ENCODE measurements at regions not wholly inside any gene's neighbourhood (a gene's known extent, or its start where the extent isn't known, plus 50 kb on each side); places are given as distances from the start of the nearest gene placed in this dataset.
"Not testable (repeated sequence)": the region's sequence is repeated elsewhere in the genome, so short reads cannot be mapped to it uniquely, and the experiment has no call there.

- H3K27ac ChIP-seq (ENCODE audit: low read depth, low read length); DNase-seq; H3K4me3 ChIP-seq (ENCODE audit: low read length in 2 of 2); H3K36me3 ChIP-seq (ENCODE audit: insufficient read depth, low read length); H3K4me1 Mint-ChIP-seq; H3K27me3 ChIP-seq (ENCODE audit: insufficient read depth, low read length); H3K9me3 ChIP-seq (ENCODE audit: control insufficient read depth in 1 of 2, low read length in 2 of 2); H3K36me3 Mint-ChIP-seq; intact Hi-C loops (cut with micrococcal nuclease); H3K4me1 ChIP-seq (ENCODE audit: insufficient read depth, low read length); H3K4me3 Mint-ChIP-seq; H3K27ac Mint-ChIP-seq; POLR2A ChIA-PET (ENCODE audit: partially characterized antibody); H3K27me3 Mint-ChIP-seq; H3K9me3 Mint-ChIP-seq; CTCF ChIA-PET (ENCODE audit: partially characterized antibody): not testable (repeated sequence)
These were observed 1278.1 kb downstream of the SUCLG1 start for GRCh38 chr2:83180862-83181530.

GRCh38 chr2:83176539-83176938 is 1282.5 kb downstream of the SUCLG1 start:
- no peak overlapping the region for H3K27ac ChIP-seq (ENCODE audit: low read depth, low read length)
- no peaks in the 10 kb centered on the region for H3K9me3 ChIP-seq (ENCODE audit: control insufficient read depth in 1 of 2, low read length in 2 of 2)
- H3K27me3 ChIP-seq (ENCODE audit: insufficient read depth, low read length), result no peaks in the 10 kb centered on the region
- no peak overlapping the region for H3K27ac Mint-ChIP-seq
- no peaks in the 10 kb centered on the region for H3K36me3 ChIP-seq (ENCODE audit: insufficient read depth, low read length)
- H3K4me3 Mint-ChIP-seq, result no peak overlapping the region
- H3K4me1 Mint-ChIP-seq, result no peaks in the 10 kb centered on the region
- CTCF ChIA-PET (ENCODE audit: partially characterized antibody), result no interaction called here
- no peak overlapping the region for H3K4me3 ChIP-seq (ENCODE audit: low read length in 2 of 2)
- H3K9me3 Mint-ChIP-seq, result peaks cover 0 to 5% (median under 1%) of the 10 kb centered on the region in 8 donors
- no peak for DNase-seq
- H3K36me3 Mint-ChIP-seq, result no peaks in the 10 kb centered on the region
- H3K4me1 ChIP-seq (ENCODE audit: insufficient read depth, low read length), result no peaks in the 10 kb centered on the region
- POLR2A ChIA-PET (ENCODE audit: partially characterized antibody), result no interaction called here
- no peaks in the 10 kb centered on the region for H3K27me3 Mint-ChIP-seq
- intact Hi-C loops (cut with micrococcal nuclease), result no loop called here

- Mint-ChIP-seq H3K36me3 (no peaks in the 10 kb centered on the region), H3K27me3 (no peaks in the 10 kb centered on the region), H3K9me3 (peaks cover 0 to 9% (median 0%) of the 10 kb centered on the region in 8 donors), H3K27ac (no peak overlapping the region), H3K4me1 (no peaks in the 10 kb centered on the region), H3K4me3 (no peak overlapping the region)
- Histone ChIP-seq H3K9me3 (ENCODE audit: control insufficient read depth in 1 of 2, low read length in 2 of 2) (no peaks in the 10 kb centered on the region), H3K4me3 (ENCODE audit: low read length in 2 of 2) (no peak overlapping the region), H3K36me3 (ENCODE audit: insufficient read depth, low read length) (no peaks in the 10 kb centered on the region), H3K27ac (ENCODE audit: low read depth, low read length) (no peak overlapping the region), H3K27me3 (ENCODE audit: insufficient read depth, low read length) (no peaks in the 10 kb centered on the region), H3K4me1 (ENCODE audit: insufficient read depth, low read length) (no peaks in the 10 kb centered on the region)
- no peak for DNase-seq
- intact Hi-C loops (cut with micrococcal nuclease), result no loop called here
- CTCF ChIA-PET (ENCODE audit: partially characterized antibody), result no interaction called here
- POLR2A ChIA-PET (ENCODE audit: partially characterized antibody), result no interaction called here
These were observed 1286.2 kb downstream of the SUCLG1 start for GRCh38 chr2:83172841-83173240.

GRCh38 chr2:83168377-83168776 is 1290.7 kb downstream of the SUCLG1 start:
- H3K27me3 Mint-ChIP-seq, result no peaks in the 10 kb centered on the region
- intact Hi-C loops (cut with micrococcal nuclease), result no loop called here
- H3K36me3 Mint-ChIP-seq, result no peaks in the 10 kb centered on the region
- Histone ChIP-seq H3K4me3 (ENCODE audit: low read length in 2 of 2) (no peak overlapping the region), H3K4me1 (ENCODE audit: insufficient read depth, low read length) (no peaks in the 10 kb centered on the region), H3K27ac (ENCODE audit: low read depth, low read length) (no peak overlapping the region), H3K9me3 (ENCODE audit: control insufficient read depth in 1 of 2, low read length in 2 of 2) (no peaks in the 10 kb centered on the region), H3K27me3 (ENCODE audit: insufficient read depth, low read length) (no peaks in the 10 kb centered on the region), H3K36me3 (ENCODE audit: insufficient read depth, low read length) (no peaks in the 10 kb centered on the region)
- DNase-seq, result no peak
- CTCF ChIA-PET (ENCODE audit: partially characterized antibody), result no interaction called here
- no peak overlapping the region for H3K4me3 Mint-ChIP-seq
- H3K9me3 Mint-ChIP-seq, result peaks cover 0 to 12% (median 0%) of the 10 kb centered on the region in 8 donors
- POLR2A ChIA-PET (ENCODE audit: partially characterized antibody), result no interaction called here
- no peaks in the 10 kb centered on the region for H3K4me1 Mint-ChIP-seq
- no peak overlapping the region for H3K27ac Mint-ChIP-seq

GRCh38 chr2:83162421-83162820 is 1296.7 kb downstream of the SUCLG1 start:
- intact Hi-C loops (cut with micrococcal nuclease), result no loop called here
- Mint-ChIP-seq H3K4me1 (no peaks in the 10 kb centered on the region), H3K36me3 (no peaks in the 10 kb centered on the region), H3K27me3 (no peaks in the 10 kb centered on the region), H3K4me3 (no peak overlapping the region), H3K9me3 (peaks cover 0 to 14% (median 6%) of the 10 kb centered on the region in 8 donors), H3K27ac (no peak overlapping the region)
- Histone ChIP-seq H3K9me3 (ENCODE audit: control insufficient read depth in 1 of 2, low read length in 2 of 2) (no peaks in the 10 kb centered on the region), H3K27me3 (ENCODE audit: insufficient read depth, low read length) (no peaks in the 10 kb centered on the region), H3K27ac (ENCODE audit: low read depth, low read length) (no peak overlapping the region), H3K4me1 (ENCODE audit: insufficient read depth, low read length) (no peaks in the 10 kb centered on the region), H3K4me3 (ENCODE audit: low read length in 2 of 2) (no peak overlapping the region), H3K36me3 (ENCODE audit: insufficient read depth, low read length) (no peaks in the 10 kb centered on the region)
- CTCF ChIA-PET (ENCODE audit: partially characterized antibody), result no interaction called here
- no peak for DNase-seq
- POLR2A ChIA-PET (ENCODE audit: partially characterized antibody), result no interaction called here

- H3K36me3 ChIP-seq (ENCODE audit: insufficient read depth, low read length), result no peaks in the 10 kb centered on the region
- ChIA-PET POLR2A (ENCODE audit: partially characterized antibody) (no interaction called here), CTCF (ENCODE audit: partially characterized antibody) (no interaction called here)
- intact Hi-C loops (cut with micrococcal nuclease), result no loop called here
- Mint-ChIP-seq H3K27me3 (no peaks in the 10 kb centered on the region), H3K36me3 (no peaks in the 10 kb centered on the region), H3K4me1 (no peaks in the 10 kb centered on the region), H3K9me3 (peaks cover 2 to 23% (median 9%) of the 10 kb centered on the region in 8 donors), H3K27ac (no peak overlapping the region), H3K4me3 (no peak overlapping the region)
- no peak for DNase-seq
- peaks cover 0 to 2% of the 10 kb centered on the region in 2 donors for H3K9me3 ChIP-seq (ENCODE audit: control insufficient read depth in 1 of 2, low read length in 2 of 2)
- no peak overlapping the region for H3K4me3 ChIP-seq (ENCODE audit: low read length in 2 of 2)
- no peaks in the 10 kb centered on the region for H3K27me3 ChIP-seq (ENCODE audit: insufficient read depth, low read length)
- H3K27ac ChIP-seq (ENCODE audit: low read depth, low read length), result no peak overlapping the region
- no peaks in the 10 kb centered on the region for H3K4me1 ChIP-seq (ENCODE audit: insufficient read depth, low read length)
These were observed 1298.5 kb downstream of the SUCLG1 start for GRCh38 chr2:83160571-83160970.

GRCh38 chr2:83155826-83156225 is 1303.3 kb downstream of the SUCLG1 start:
- H3K4me1 ChIP-seq (ENCODE audit: insufficient read depth, low read length), result no peaks in the 10 kb centered on the region
- no peaks in the 10 kb centered on the region for H3K27me3 ChIP-seq (ENCODE audit: insufficient read depth, low read length)
- peaks cover 0 to 5% of the 10 kb centered on the region in 2 donors for H3K9me3 ChIP-seq (ENCODE audit: control insufficient read depth in 1 of 2, low read length in 2 of 2)
- no peak overlapping the region for H3K27ac Mint-ChIP-seq
- no peak for DNase-seq
- H3K9me3 Mint-ChIP-seq, result peaks cover 2 to 17% (median 8%) of the 10 kb centered on the region in 8 donors
- no peak overlapping the region for H3K27ac ChIP-seq (ENCODE audit: low read depth, low read length)
- no peaks in the 10 kb centered on the region for H3K27me3 Mint-ChIP-seq
- intact Hi-C loops (cut with micrococcal nuclease), result no loop called here
- no peaks in the 10 kb centered on the region for H3K36me3 ChIP-seq (ENCODE audit: insufficient read depth, low read length)
- CTCF ChIA-PET (ENCODE audit: partially characterized antibody), result no interaction called here
- POLR2A ChIA-PET (ENCODE audit: partially characterized antibody), result no interaction called here
- H3K36me3 Mint-ChIP-seq, result no peaks in the 10 kb centered on the region
- no peak overlapping the region for H3K4me3 ChIP-seq (ENCODE audit: low read length in 2 of 2)
- H3K4me3 Mint-ChIP-seq, result no peak overlapping the region
- H3K4me1 Mint-ChIP-seq, result no peaks in the 10 kb centered on the region

GRCh38 chr2:83143946-83144345 is 1315.1 kb downstream of the SUCLG1 start:
- no peak for DNase-seq
- Histone ChIP-seq H3K9me3 (ENCODE audit: control insufficient read depth in 1 of 2, low read length in 2 of 2) (no peaks in the 10 kb centered on the region), H3K4me1 (ENCODE audit: insufficient read depth, low read length) (no peaks in the 10 kb centered on the region), H3K27me3 (ENCODE audit: insufficient read depth, low read length) (no peaks in the 10 kb centered on the region), H3K36me3 (ENCODE audit: insufficient read depth, low read length) (no peaks in the 10 kb centered on the region), H3K4me3 (ENCODE audit: low read length in 2 of 2) (no peak overlapping the region), H3K27ac (ENCODE audit: low read depth, low read length) (no peak overlapping the region)
- Mint-ChIP-seq H3K27ac (no peak overlapping the region), H3K36me3 (no peaks in the 10 kb centered on the region), H3K27me3 (no peaks in the 10 kb centered on the region), H3K4me3 (no peak overlapping the region), H3K4me1 (no peaks in the 10 kb centered on the region), H3K9me3 (peaks cover 0 to 11% (median 3%) of the 10 kb centered on the region in 8 donors)
- intact Hi-C loops (cut with micrococcal nuclease), result no loop called here
- CTCF ChIA-PET (ENCODE audit: partially characterized antibody), result no interaction called here
- POLR2A ChIA-PET (ENCODE audit: partially characterized antibody), result no interaction called here

Measured in CD4-positive, alpha-beta memory T cell (primary cell).